ENCODE measurements at regions not wholly inside any gene's neighbourhood (a gene's known extent, or its start where the extent isn't known, plus 50 kb on each side); places are given as distances from the start of the nearest gene placed in this dataset.

DNA sequence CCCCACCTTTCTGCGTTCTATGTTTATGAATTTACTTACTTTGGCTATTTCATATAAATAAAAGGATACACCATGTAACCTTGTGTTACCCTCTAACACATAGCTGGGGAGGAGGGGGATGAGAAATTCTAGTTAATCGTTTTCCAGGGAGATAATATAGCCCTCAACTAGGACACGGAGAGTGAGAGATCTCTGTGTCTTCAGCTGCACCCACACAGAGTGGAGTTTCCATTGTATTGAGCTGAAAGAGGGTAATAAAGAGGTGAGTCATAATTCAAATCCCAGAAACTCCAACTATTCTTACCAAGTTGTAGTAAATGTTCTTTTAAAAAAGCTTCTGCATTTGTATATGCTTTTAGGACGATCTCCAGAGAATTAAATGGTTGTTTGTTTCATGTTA is 110.1 kb upstream of the SULT1C3 start:
- DNase-seq (ENCODE audit: low spot score) = no peak
- Histone ChIP-seq H3K9me3 (replicated peaks in 1 of 2; ENCODE audit: control insufficient read depth in 2 of 2, insufficient read depth in 1 of 2, low read depth in 1 of 2, low read length in 2 of 2) (no peaks in the 10 kb centered on the region), H2AK5ac (ENCODE audit: low read depth, low read length) (no peak overlapping the region), H3K9ac (ENCODE audit: low read depth, low read length, poor library complexity) (no peak overlapping the region), H3K4me3 (ENCODE audit: low read length in 2 of 2) (no peak overlapping the region), H3K14ac (ENCODE audit: low read length) (no peak overlapping the region), H4K91ac (ENCODE audit: low read depth, low read length, poor library complexity) (no peak overlapping the region), H3K4me2 (ENCODE audit: insufficient read depth, low read length, poor library complexity, severe bottlenecking) (no peak overlapping the region), H3K4me1 (ENCODE audit: control insufficient read depth in 2 of 2, insufficient read depth in 1 of 2, low read depth in 1 of 2, low read length in 2 of 2) (peaks cover 0 to 5% of the 10 kb centered on the region in 2 donors), H2BK15ac (ENCODE audit: low read length) (no peak overlapping the region), H3K27ac (replicated peaks; ENCODE audit: low read length) (no peak overlapping the region), H2BK5ac (ENCODE audit: low read length) (no peak overlapping the region), H2BK120ac (ENCODE audit: low read depth, low read length) (no peak overlapping the region), H2BK12ac (ENCODE audit: low read length) (no peak overlapping the region), H4K8ac (ENCODE audit: low read depth, low read length) (no peak overlapping the region), H3K27me3 (ENCODE audit: control insufficient read depth in 3 of 3, insufficient read depth in 3 of 3, low read depth in 1 of 3, low read length in 3 of 3) (no peaks in the 10 kb centered on the region), H2AFZ (ENCODE audit: low read length) (no peak overlapping the region), H3K4ac (ENCODE audit: low read length) (no peak overlapping the region), H3K79me1 (ENCODE audit: low read depth, low read length) (no peaks in the 10 kb centered on the region), H3K18ac (ENCODE audit: low read length) (no peak overlapping the region), H3K23ac (ENCODE audit: low read depth, low read length, poor library complexity) (no peak overlapping the region), H3K36me3 (replicated peaks in 1 of 2; ENCODE audit: control insufficient read depth in 2 of 2, insufficient read depth in 2 of 2, low read length in 2 of 2) (no peaks in the 10 kb centered on the region)
- no CpG with 5 or more reads among the region's 4 CpGs for WGBS, 2 donors (ENCODE audit: extremely low coverage in 2 of 2, insufficient read length in 2 of 2, insufficient replicate concordance in 1 of 2)

DNA sequence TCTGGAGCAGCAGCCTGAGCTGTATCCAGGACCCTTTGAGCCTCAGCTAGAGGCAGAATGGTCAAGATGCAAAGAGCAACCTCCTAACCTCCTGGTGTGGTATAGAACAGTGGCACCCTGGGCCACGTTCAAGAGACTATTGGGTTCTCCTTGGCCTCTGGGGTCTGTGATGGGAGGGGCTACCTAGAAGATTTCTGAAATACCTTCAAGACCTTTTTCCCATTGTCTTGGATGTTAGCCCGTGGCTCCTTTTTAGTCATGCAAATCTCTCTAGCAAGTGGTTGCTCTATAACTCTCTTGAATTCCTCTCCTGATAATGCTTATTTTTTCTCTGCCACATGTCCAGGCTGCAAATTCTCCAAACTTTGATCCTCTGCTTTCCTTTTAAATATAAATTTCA is 106.3 kb upstream of the SULT1C3 start:
- WGBS, 2 donors (ENCODE audit: extremely low coverage in 2 of 2, insufficient read length in 2 of 2, insufficient replicate concordance in 1 of 2) = no CpG with 5 or more reads among the region's 2 CpGs
- H3K18ac ChIP-seq (ENCODE audit: low read length) = no peak overlapping the region

DNA sequence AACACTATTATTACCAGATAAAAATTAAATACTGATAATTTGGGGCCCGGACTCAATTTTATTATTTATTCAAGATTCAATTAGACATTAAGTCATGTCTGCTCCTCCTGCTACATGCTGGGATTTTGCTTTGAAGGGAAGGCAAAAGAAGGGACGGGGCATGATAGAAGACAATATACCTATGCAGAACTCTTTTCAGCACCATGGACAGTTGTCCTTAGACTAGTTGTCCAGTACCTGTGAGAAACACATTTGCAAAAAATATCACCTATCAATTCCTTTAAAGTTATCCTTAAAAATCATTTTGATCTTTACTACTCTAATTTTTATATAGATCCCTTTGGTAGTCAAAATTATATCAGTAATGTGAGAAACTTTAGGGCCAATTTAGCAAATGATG is 100.2 kb upstream of the SULT1C3 start:
- Histone ChIP-seq H2BK120ac (ENCODE audit: low read depth, low read length) (no peak overlapping the region), H3K9me3 (replicated peaks in 1 of 2; ENCODE audit: control insufficient read depth in 2 of 2, insufficient read depth in 1 of 2, low read depth in 1 of 2, low read length in 2 of 2) (no peaks in the 10 kb centered on the region), H2AK5ac (ENCODE audit: low read depth, low read length) (no peak overlapping the region), H3K14ac (ENCODE audit: low read length) (no peak overlapping the region), H4K8ac (ENCODE audit: low read depth, low read length) (no peak overlapping the region), H3K4me1 (ENCODE audit: control insufficient read depth in 2 of 2, insufficient read depth in 1 of 2, low read depth in 1 of 2, low read length in 2 of 2) (no peaks in the 10 kb centered on the region), H3K4me3 (ENCODE audit: low read length in 2 of 2) (no peak overlapping the region), H3K23ac (ENCODE audit: low read depth, low read length, poor library complexity) (no peak overlapping the region), H2BK15ac (ENCODE audit: low read length) (no peak overlapping the region), H3K27me3 (ENCODE audit: control insufficient read depth in 3 of 3, insufficient read depth in 3 of 3, low read depth in 1 of 3, low read length in 3 of 3) (no peaks in the 10 kb centered on the region), H2BK5ac (ENCODE audit: low read length) (no peak overlapping the region), H2BK12ac (ENCODE audit: low read length) (no peak overlapping the region), H3K79me1 (ENCODE audit: low read depth, low read length) (no peaks in the 10 kb centered on the region), H4K91ac (ENCODE audit: low read depth, low read length, poor library complexity) (no peak overlapping the region), H2AFZ (ENCODE audit: low read length) (no peak overlapping the region), H3K9ac (ENCODE audit: low read depth, low read length, poor library complexity) (no peak overlapping the region), H3K27ac (replicated peaks; ENCODE audit: low read length) (no peak overlapping the region), H3K4me2 (ENCODE audit: insufficient read depth, low read length, poor library complexity, severe bottlenecking) (no peak overlapping the region), H3K4ac (ENCODE audit: low read length) (no peak overlapping the region), H3K18ac (ENCODE audit: low read length) (no peak overlapping the region), H3K36me3 (replicated peaks in 1 of 2; ENCODE audit: control insufficient read depth in 2 of 2, insufficient read depth in 2 of 2, low read length in 2 of 2) (no peaks in the 10 kb centered on the region)
- no CpG with 5 or more reads among the region's 2 CpGs for WGBS, 2 donors (ENCODE audit: extremely low coverage in 2 of 2, insufficient read length in 2 of 2, insufficient replicate concordance in 1 of 2)
- peak; percentile 53 for DNase-seq (ENCODE audit: low spot score)

More for the DNA sequence above, 106.3 kb upstream of the SULT1C3 start:
- Histone ChIP-seq H2BK12ac (ENCODE audit: low read length) (no peak overlapping the region), H3K4me1 (ENCODE audit: control insufficient read depth in 2 of 2, insufficient read depth in 1 of 2, low read depth in 1 of 2, low read length in 2 of 2) (peaks cover 0 to 2% of the 10 kb centered on the region in 2 donors), H3K14ac (ENCODE audit: low read length) (no peak overlapping the region), H2BK5ac (ENCODE audit: low read length) (no peak overlapping the region), H4K8ac (ENCODE audit: low read depth, low read length) (no peak overlapping the region), H3K4me2 (ENCODE audit: insufficient read depth, low read length, poor library complexity, severe bottlenecking) (no peak overlapping the region), H3K9ac (ENCODE audit: low read depth, low read length, poor library complexity) (no peak overlapping the region), H2AK5ac (ENCODE audit: low read depth, low read length) (no peak overlapping the region), H3K23ac (ENCODE audit: low read depth, low read length, poor library complexity) (no peak overlapping the region), H4K91ac (ENCODE audit: low read depth, low read length, poor library complexity) (no peak overlapping the region), H2AFZ (ENCODE audit: low read length) (no peak overlapping the region), H3K9me3 (replicated peaks in 1 of 2; ENCODE audit: control insufficient read depth in 2 of 2, insufficient read depth in 1 of 2, low read depth in 1 of 2, low read length in 2 of 2) (no peaks in the 10 kb centered on the region), H2BK15ac (ENCODE audit: low read length) (no peak overlapping the region), H3K79me1 (ENCODE audit: low read depth, low read length) (no peaks in the 10 kb centered on the region), H3K4ac (ENCODE audit: low read length) (no peak overlapping the region), H3K27me3 (ENCODE audit: control insufficient read depth in 3 of 3, insufficient read depth in 3 of 3, low read depth in 1 of 3, low read length in 3 of 3) (no peaks in the 10 kb centered on the region), H3K4me3 (ENCODE audit: low read length in 2 of 2) (no peak overlapping the region), H2BK120ac (ENCODE audit: low read depth, low read length) (no peak overlapping the region), H3K36me3 (replicated peaks in 1 of 2; ENCODE audit: control insufficient read depth in 2 of 2, insufficient read depth in 2 of 2, low read length in 2 of 2) (no peaks in the 10 kb centered on the region), H3K27ac (replicated peaks; ENCODE audit: low read length) (no peak overlapping the region)
- no peak for DNase-seq (ENCODE audit: low spot score)

DNA sequence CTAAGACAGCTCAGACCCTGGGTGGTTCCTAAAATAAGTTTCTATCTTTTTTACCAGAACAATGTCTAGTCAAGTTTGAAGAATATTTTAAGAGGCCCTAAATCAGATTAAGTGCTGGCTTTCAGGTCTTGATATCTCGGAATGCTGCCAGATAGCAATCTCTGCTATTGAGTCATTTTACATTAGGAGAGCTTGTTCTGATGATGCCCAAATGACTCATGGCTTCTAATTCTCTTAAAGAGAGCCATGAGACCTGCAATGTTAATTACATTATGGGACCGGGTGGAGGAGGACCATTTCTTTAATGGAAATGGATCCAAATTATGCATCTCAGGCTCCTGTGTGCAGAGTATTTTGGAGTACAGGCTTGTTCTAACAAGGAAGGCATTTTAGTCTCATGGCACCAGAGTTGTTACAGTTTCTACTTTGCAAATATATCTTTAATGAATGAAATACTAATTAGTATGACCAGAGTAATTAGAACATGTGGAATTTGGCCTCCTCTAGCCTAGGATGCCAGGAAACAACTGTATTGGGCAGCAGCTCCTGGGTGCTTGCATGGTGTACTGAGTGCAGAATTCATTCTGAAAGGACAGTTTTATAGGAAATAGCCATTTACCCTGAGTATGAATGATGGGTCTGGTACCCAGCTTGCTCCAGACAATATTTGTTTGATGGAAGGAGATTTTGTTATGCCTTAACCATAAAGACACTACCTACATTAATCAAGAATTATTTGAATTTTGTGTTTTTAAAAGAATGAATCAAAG is 94.0 kb upstream of the SULT1C3 start:
- Histone ChIP-seq H3K79me1 (ENCODE audit: low read depth, low read length) (no peaks in the 10 kb centered on the region), H3K9me3 (replicated peaks in 1 of 2; ENCODE audit: control insufficient read depth in 2 of 2, insufficient read depth in 1 of 2, low read depth in 1 of 2, low read length in 2 of 2) (no peaks in the 10 kb centered on the region), H3K18ac (ENCODE audit: low read length) (no peak overlapping the region), H2BK5ac (ENCODE audit: low read length) (no peak overlapping the region), H3K4me3 (ENCODE audit: low read length in 2 of 2) (no peak overlapping the region), H3K4ac (ENCODE audit: low read length) (no peak overlapping the region), H3K36me3 (replicated peaks in 1 of 2; ENCODE audit: control insufficient read depth in 2 of 2, insufficient read depth in 2 of 2, low read length in 2 of 2) (no peaks in the 10 kb centered on the region), H3K4me2 (ENCODE audit: insufficient read depth, low read length, poor library complexity, severe bottlenecking) (no peak overlapping the region), H2BK120ac (ENCODE audit: low read depth, low read length) (no peak overlapping the region), H3K14ac (ENCODE audit: low read length) (no peak overlapping the region), H3K23ac (ENCODE audit: low read depth, low read length, poor library complexity) (no peak overlapping the region), H3K27ac (replicated peaks; ENCODE audit: low read length) (no peak overlapping the region), H3K27me3 (ENCODE audit: control insufficient read depth in 3 of 3, insufficient read depth in 3 of 3, low read depth in 1 of 3, low read length in 3 of 3) (no peaks in the 10 kb centered on the region), H3K9ac (ENCODE audit: low read depth, low read length, poor library complexity) (no peak overlapping the region), H2BK12ac (ENCODE audit: low read length) (no peak overlapping the region), H2AK5ac (ENCODE audit: low read depth, low read length) (no peak overlapping the region), H2AFZ (ENCODE audit: low read length) (no peak overlapping the region), H3K4me1 (ENCODE audit: control insufficient read depth in 2 of 2, insufficient read depth in 1 of 2, low read depth in 1 of 2, low read length in 2 of 2) (no peaks in the 10 kb centered on the region), H4K91ac (ENCODE audit: low read depth, low read length, poor library complexity) (no peak overlapping the region), H4K8ac (ENCODE audit: low read depth, low read length) (no peak overlapping the region), H2BK15ac (ENCODE audit: low read length) (no peak overlapping the region)
- no peak for DNase-seq (ENCODE audit: low spot score)
- WGBS, 2 donors (ENCODE audit: extremely low coverage in 2 of 2, insufficient read length in 2 of 2, insufficient replicate concordance in 1 of 2) = no CpG with 5 or more reads among the region's 2 CpGs
